Mammary epithelial cell (primary cell): ENCODE measurements at regions not wholly inside any gene's neighbourhood (a gene's known extent, or its start where the extent isn't known, plus 50 kb on each side); places are given as distances from the start of the nearest gene placed in this dataset.

Experiments
- EZH2 ChIP-seq: IDR thresholded peaks from 2 replicates; pipeline ENCODE4 v1.6.1; 2012; ENCODE audit warnings: low read length, inconsistent platforms, borderline replicate concordance
- TF ChIP-seq, protein P1 (sequence below), 2 donors: IDR thresholded peaks in 1 of 2; conservative IDR thresholded peaks in 1 of 2; 2 replicates each; pipeline ENCODE4 v1.5.1; 2011 to 2012; ENCODE audit warnings: inconsistent platforms in 2 of 2, low read length in 2 of 2, mild to moderate bottlenecking in 2 of 2, control low read depth in 1 of 2, low read depth in 1 of 2; ENCODE audit not compliant: insufficient read depth in 1 of 2; ENCODE audit errors: extremely low read depth in 1 of 2

DNA sequence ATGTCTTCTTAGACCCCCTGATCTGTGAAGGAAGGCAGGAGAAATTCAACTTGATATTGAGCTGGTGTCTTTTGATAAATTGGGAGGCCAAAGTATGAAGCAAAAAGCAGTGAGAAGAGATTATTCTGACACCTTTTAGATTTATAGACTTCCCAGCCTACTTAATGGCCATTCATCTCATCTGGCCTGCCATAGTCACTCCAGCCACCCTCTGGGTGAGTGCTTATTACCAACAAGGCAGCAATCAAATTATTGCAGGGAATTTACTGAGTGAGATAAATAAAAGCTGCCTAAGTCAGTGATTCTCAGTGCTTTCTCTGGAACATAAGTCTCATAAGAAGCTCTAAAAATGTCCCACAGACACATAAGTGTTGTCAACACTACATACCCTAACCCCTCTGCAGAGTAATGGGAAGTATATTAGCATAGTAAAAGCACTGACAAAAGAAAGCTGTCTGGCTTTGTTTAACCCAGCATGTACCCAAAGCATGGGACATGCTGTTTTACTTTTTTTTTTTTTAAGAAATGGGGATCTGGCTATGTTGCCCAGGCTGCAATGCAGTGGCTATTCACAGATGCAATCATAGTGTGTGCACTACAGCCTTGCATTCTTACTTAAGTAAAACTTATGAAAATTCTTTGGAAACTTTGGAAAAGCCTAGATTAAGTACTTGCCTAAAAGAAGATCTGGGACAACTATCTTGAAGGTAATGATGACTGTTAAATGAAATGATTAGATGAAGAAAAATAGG lies 725.3 kb downstream of the TUSC7 start:
- TF ChIP-seq, protein P1, sequence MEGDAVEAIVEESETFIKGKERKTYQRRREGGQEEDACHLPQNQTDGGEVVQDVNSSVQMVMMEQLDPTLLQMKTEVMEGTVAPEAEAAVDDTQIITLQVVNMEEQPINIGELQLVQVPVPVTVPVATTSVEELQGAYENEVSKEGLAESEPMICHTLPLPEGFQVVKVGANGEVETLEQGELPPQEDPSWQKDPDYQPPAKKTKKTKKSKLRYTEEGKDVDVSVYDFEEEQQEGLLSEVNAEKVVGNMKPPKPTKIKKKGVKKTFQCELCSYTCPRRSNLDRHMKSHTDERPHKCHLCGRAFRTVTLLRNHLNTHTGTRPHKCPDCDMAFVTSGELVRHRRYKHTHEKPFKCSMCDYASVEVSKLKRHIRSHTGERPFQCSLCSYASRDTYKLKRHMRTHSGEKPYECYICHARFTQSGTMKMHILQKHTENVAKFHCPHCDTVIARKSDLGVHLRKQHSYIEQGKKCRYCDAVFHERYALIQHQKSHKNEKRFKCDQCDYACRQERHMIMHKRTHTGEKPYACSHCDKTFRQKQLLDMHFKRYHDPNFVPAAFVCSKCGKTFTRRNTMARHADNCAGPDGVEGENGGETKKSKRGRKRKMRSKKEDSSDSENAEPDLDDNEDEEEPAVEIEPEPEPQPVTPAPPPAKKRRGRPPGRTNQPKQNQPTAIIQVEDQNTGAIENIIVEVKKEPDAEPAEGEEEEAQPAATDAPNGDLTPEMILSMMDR (conservative IDR thresholded peaks at IDR 0.05 in 1 of 2, IDR thresholded peaks at IDR 0.05 in 1 of 2; ENCODE audit: extremely low read depth in 1 of 2, insufficient read depth in 1 of 2, low read depth in 1 of 2, low read length in 2 of 2): no peak
- TF ChIP-seq EZH2: no peak
